Epidermal melanocyte (primary cell): ENCODE measurements at regions not wholly inside any gene's neighbourhood (a gene's known extent, or its start where the extent isn't known, plus 50 kb on each side); places are given as distances from the start of the nearest gene placed in this dataset.
"Not testable (repeated sequence)": the region's sequence is repeated elsewhere in the genome, so short reads cannot be mapped to it uniquely, and the experiment has no call there.

Experiments used
- DNase-seq: peaks from one replicate; pipeline ENCODE4 v3.0.0; 2011; ENCODE audit warnings: low spot score; ENCODE audit not compliant: insufficient read length

DNA sequence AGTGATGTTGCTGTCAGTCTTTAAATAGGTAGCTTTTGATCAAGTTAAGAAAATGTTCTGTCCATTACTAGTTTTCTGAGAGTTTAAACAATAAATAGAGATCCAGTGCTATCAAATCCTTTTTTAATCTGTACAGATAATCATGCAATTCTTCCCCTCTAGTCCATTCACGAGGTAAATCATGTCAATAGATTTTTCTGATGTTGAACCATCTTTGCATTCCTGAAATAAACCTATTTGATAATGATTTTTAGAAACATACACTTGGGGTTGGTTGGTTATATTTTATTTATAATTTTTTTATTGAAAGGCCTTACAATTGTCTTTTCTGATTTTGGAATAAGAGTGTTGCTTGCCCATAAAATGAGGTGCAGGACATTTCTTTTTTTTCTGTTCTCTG lies 95.0 kb downstream of the FAM53A start:
- DNase-seq: no peak

DNA sequence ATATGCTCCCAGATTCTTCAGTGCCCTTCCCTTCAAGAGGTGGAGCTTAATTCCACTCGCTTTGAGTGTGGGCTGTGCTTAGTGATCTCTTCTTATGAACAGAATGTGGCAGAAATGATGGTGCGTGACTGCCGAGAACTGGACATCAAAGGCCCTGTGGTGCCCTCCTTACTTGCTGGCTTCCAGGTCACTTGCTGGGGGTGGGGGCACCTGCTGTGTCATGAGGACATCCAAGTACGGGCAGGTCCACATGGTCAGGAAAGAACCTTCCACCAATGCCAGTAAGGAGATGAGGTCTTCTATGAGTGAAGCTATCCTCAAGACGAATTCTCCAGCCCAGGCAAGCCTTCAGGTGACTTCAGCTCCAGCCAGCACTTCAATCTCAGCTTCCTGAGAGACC lies 95.8 kb downstream of the FAM53A start:
- DNase-seq: no peak

DNA sequence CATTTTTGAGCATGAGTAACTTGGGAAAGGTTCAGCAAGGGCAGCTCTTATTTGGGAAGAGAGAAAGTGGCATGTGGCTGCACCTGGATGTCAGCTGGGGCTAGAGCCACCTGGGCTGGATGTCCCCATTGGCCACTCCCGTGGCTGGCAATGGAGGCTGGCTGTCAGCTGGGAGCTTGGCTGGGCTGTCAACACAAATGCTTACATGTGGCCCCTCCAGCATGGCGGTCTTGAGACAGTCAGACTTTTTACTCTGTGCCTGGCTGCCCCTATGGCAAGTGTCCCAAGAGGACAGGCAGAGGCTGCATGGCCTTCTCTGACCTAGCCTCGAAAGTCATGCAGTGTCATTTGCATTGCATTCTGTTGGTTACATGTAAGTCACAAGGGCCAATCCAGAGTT lies 99.6 kb downstream of the FAM53A start:
- no peak for DNase-seq

DNA sequence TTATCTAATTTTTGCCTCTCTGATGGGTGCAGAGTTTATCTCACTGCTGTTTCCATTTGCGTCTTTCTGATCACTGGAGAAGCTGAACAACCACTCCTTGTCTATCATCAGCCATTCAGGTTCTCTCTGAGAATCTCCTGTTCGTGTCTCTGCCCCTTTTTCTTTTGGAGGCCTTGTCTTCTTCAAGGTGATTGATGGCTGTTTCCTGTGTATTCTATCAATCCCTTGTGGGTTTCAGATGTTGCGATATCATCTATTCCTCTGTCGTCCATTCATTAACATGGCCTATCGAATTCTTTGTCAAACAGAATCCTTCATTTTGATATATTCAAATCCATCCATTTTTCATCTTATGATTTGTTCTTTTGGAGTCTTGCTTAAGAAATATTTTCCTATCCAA lies 100.3 kb downstream of the FAM53A start:
- no peak for DNase-seq

DNA sequence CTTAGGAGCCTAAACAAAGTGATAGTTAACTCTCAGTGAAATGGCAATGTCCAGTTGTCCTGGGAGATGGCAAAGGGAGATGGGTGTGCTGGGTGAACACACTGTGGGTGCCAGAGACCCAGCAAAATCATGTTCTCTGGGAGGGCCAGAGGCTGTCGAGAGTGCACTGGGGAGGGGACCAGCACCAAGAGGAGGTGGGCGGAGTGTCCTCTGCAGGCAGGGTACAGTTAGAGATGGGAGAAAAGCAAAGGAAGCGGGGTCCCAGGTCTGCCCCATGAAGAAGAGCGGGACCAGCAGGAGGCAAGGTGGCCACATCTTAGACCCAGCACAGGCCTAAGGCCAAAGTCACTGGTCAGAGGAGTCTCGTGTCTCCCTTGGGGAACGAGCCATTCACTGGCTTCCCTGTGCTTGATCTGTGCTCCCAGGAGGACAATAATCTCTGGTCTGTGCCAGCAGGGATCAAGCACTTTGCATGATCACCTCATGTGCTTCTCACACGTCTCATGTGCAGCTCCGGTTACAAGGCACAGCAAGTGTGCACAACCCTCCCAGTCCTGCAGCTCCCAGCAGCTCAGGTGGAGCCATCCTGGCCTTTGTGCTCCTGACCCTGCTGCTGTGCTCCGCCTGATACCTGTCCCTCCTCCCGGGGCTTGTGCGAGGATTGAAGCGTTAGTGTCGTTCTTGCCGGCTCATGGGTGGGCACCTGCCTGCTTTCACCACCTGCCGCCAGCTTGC lies 100.9 kb downstream of the FAM53A start:
- no peak for DNase-seq

DNA sequence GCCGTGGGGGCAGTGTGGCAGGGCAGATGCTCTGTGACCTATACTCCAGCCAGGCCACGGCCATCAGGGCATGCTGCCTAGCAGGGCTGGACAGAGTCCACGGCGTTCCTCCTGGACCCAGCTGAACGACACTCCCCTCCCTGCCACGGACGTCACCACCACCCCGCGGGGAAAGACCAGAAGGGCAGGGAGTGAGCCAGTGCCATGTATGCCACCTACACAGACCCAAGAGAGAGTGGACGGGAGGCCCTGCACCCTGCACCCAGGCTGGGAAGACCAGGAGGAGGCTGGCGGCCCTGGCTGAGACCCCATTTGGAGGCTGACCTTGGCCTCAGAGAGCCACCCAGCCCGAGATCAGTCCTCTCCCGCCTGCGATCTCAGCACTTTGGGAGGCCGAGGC lies 101.9 kb downstream of the FAM53A start:
- DNase-seq: no peak

DNA sequence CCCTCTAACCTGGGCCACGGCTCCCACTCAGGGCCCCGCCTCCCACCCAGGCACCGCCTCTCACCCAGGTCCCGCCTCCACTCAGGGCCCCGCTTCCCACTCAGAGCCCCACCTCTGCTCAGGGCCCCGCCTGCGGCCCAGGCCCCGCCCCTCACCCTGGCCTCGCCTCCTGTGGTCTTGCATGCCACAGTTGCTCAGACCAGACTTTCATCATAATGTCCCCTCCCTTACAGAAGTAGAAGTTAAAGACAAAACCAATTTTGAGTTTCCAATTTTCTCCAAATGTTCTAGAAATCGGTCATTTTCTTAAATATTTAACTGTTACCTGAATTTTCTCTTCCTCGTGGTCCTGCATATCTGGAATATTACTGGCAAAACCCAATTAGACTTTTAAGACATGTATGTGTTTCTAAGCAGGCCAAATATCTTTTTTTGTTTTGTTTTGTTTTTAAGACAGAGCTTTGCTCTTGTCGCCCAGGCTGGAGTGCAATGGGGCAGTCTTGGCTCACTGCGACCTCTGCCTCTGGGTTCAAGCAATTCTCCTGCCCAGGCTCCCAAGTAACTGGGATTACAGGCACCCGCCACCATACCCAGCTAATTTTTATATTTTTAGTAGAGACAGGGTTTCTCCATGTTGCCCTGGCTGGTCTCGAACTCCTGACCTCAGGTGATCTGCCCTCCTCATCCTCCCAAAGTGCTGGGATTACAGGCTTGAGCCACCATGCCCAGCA lies 102.8 kb downstream of the FAM53A start:
- DNase-seq: peak; percentile 64

DNA sequence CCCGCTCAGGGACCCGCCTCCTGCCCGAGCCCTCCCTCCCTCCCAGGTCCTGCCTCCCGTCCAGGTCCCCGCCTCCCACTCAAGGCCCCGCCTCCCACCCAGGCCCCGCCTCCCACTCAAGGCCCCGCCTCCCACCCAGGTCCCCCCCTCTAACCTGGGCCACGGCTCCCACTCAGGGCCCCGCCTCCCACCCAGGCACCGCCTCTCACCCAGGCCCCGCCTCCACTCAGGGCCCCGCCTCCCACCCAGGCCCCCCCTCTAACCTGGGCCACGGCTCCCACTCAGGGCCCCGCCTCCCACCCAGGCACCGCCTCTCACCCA lies 103.5 kb downstream of the FAM53A start:
- DNase-seq: not testable (repeated sequence)

DNA sequence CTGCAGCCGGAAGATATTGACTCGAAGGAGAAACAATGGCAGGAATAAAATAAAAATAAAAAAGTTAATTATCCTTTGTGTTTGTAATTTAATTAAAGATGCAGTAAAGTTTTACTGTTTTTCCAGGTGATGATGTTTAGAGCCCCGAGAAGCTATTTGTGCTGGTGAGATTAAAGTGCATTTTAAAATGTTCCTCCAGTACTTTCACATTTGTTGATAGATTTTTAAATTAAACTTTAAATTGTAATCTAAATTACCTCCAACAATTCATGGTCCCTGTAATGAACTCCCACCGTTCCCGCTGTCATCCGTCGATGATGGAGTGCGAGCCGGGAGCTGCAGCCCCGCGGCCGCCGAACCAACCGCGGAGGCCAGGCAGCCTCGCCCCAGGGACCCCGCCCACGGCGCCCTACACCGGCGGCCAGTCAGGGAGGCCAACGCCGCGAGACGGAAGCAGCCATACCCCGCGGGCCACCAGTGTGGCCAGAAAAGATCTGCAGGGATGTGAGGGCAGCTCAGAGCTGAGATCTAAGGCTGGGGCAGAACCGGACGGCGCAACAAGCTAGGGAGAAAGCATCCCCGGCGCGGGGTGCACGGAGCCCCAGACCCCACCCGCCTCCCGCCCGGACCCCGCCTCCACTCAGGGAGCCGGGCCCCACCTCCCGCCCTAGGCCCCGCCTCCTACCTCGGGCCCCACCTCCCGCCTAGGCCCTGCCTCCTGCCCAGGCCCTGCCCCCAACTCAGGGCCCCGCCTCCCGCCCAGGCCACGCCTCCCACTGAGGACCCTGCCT lies 104.0 kb downstream of the FAM53A start:
- DNase-seq: peak; percentile 75

DNA sequence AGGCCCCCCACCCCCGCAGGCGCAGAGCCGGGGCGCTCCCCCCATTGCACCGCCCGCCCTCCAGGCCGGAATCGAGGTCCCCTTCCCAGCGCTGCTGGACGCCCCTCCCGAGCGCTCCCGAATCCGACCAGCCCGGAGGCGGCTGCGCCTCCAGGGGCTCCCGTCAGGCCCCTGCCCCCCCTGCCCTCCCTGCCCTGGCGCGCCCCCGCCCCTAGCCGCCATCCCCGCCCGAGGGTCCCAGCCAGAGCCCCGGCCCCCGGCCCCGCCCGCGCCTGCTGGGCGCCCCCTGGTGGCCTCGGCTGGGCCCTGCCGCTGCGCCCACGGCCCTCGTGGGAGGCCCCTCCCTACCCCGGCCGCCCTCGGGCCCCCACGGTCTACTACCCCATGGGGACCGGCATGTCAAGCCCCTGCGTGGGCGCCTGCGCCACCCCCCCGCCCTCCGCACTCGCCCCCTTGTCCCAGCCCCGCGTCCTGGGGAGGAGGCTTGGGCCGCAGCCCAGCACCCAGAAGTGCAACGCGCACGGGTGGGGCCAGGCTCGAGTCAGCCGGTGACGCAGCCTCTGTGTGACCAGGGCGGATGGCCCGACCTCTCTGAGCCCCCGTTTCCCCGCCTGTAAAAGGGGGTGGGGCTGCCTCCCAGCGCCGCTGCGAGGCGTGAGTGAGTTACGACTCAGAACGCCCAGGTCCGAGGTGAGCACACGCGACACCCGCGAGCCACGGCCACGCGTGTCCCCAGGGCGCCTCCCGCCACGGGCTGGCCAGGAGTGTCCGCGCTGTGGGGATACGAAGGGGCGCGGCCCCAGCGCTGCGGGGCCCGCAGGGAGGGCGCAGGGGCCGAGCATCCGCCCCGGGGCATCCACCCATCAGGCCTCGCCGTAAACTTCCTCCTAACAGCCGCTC lies 104.9 kb downstream of the FAM53A start:
- DNase-seq: peak; percentile 85

DNA sequence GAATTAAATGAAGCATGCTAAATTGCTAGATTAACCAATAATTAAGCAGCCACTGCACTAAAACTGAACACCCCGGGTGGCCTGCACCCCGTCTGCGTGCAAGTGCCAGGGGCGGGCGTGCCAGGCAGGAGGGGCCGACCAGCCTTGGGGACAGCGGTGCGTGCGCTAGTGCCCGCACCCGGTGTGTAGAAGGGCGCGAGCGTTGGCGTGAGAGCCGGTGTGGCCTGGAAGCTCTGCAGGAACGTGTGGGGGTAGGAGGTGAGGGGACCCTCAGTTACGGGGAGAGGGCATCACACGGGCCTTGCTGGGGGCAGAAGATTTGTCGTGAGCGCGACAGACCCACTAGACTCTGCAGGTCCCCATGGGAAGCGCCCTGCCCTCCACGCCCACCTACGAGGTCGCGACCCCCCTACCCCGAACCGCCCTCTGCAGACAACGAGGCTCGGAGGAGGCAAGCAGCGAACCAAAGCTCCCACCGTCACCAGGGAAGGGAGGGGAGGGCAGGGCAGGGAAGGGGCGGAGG lies 105.8 kb downstream of the FAM53A start:
- no peak for DNase-seq

DNA sequence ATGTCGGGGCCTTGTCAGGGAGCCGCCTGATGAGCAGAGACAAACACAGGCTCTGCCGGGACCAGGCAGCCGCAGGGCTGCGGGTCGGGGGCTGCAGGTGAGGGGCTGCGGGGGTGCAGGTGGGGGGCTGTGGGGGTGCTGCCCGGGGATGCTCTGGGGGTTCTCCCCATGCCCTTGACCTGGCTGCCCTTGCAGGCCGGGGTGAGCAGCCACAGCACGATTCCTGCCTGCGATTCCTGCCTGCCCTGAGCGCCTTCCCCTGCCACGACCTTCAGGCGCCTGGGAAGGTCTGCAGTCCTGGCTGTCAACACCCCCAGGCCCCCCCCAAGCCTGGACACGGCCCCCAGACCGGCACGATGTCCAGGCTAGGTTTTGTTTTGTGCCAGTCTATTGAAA lies 106.3 kb downstream of the FAM53A start:
- no peak for DNase-seq

DNA sequence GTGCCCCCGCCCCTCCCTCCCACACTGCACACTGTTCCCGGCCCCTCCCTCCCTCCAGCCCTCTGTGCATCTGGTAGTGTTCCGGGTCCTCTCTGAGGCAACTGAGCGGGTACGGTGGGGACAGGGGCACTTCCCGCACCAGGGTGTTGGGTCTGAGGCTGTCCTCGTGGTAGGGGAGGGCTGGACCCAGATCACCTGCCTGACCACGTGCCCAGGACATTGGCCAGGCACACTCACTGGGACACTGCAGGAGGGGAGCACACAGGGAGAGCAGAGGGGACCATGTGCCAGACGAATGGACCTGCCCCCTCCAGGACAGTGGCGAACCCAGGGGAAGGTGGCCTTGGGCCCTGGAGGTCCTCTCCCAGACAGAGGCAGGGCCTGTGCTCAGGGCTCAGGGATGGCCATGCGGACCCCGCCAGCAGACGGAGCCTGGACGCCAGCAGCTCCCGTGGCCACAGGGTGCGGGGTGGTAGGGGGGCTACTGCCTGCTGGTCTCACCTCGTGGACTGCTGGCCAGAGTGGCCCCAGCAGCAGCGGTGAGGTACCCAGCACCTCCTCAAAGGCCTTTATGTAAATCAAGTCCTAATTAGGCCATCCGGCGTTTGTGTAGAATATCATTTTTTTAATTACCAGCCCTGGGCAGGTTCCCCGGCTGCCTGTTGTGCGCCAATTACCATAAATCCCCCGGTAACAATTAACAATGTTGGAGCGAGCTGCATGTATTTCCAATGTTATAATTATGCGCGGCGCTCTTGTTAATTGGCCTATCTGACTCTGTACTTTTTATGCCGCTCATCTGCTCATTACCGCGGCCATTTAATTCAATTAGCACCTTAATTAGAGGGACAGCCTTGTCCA lies 106.9 kb downstream of the FAM53A start:
- no peak for DNase-seq

DNA sequence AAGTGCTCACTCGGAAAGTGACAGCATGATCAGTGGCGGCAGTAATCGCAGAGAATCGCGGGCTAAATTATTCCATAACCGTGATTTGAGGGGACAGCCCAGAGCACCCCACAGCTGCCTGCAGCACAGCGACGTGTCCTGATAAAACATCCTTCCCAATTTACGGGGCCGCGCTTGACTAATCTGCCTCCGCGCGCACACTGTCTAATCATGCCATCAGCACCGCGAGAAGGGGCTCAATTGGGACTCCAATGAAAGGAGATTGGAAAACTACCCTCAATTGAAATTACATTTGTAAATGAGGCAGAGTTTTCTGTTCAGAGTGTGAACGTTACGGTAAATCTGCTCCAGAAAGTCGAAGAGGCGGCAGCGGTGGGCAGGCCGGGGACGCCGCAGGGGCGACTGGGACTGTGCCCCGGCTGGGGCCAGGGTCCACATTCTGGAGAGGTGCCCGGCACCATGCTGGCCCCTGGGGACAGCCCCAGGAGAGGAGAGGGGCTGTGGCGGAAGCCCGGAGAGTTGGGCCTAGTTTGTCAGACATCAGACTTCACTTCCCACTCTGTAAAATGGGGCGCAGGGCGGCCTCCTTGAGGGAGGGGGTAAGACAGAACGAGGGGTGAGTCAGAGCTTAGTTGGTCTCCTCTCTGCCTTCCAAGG lies 107.7 kb downstream of the FAM53A start:
- DNase-seq: no peak

DNA sequence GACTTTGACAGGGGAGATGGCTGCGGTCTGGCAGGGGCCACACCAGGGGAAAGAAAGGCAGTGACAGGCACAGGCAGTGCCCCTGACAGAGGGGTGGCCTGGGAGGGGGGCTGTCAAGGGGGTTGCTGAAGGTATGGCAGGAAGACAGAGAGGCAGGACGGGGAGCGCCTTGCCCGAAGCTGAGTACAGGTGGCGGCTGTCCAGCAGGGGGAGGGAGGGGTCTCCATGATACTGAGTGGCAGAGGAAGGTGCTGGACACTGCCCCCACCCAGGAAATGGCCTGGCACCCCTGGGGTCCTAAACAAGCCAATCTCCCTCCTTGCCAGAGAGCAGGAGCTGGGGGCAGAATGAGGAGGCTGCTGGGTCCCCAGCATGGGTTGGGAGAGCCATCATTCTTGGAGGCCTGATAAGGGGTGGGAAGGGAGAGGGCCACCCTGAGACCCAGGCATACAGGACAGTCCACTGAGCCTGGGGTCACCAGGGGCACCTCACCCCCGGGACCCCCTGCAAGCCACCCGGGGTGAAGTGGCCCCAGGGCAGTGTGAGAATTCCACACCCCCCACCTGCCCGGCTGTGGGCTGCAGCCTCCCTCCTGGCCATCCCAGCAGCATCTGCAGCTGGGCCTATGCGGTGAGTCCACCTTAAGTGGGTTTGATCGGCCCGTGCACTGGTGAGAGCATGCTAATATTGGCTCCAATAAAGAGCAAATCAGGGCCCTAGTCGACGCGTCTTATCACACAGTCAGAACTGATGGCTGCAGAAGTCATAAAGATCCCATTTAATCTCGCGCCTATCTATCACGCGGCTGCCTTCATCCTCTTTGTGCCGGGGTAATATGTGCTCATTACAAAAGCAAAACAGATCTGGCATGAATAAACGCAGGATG lies 108.5 kb downstream of the FAM53A start:
- no peak for DNase-seq

DNA sequence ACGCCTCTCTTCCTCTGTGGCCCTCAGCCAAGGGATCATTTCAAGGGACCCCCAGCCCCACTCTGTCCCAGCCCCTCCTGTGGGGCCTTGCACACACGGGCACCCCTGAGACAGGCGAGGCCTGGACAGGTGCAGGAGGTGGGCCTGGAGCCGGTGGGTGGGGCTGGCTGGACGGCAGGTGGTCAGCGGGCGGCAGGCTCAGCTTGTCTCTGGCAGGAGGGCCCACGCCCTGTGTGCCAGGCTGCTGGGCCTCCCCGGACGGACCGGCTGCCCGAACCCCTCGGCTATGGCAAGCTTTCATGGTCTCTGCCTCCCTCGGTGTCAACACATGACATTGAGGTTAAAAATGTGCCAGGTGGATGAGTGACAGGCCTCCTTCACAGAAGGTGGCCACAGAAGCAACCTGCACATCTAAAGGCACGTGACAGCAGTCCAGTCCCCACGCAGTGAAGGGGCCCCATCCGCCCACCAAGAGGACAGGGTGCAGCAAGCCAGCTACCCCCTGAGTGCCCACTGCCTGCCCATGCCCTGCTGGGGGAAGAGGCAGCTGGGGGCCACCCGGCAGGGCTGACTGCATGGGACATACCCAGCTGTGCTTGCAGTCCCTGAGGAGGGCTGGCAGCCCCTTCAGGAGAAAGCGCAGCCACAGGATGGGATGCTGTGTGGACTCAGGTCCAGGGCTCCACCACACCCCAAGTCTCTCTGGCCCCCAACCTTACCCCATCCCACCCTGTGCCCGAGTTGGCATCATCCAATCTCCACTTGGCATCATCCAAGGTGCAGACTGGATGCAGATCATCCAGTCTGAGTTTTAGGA lies 109.3 kb downstream of the FAM53A start:
- DNase-seq: no peak

DNA sequence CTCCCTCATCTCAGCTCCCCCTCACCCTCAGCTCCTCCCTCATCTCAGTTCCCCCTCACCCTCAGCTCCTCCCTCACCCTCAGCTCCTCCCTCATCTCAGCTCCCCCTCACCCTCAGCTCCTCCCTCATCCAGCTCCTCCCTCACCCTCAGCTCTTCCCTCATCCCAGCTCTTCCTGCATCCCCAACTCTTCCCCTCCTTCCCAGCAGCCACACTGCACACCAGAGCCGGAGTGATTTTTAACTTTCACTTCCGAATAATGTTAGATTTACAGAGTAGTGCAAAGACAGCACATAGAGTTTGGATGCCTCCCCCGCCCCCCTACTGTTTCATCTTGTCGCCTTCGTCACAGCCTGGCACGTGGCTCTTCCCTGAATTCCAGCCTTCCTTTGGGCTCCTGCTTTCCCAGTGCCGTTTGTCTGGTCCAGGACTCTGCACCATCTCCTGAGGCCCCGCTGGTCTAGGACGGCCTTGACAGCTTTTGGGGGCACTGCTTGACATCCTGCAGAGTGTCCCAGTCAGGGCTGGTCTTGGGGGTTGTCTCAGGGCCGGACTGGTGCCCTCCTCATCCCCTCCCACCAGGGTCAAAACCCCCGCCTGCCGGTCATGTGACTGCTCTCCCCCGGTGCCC lies 110.2 kb downstream of the FAM53A start:
- DNase-seq: no peak
